DOHH2 (cell line): ENCODE measurements at regions not wholly inside any gene's neighbourhood (a gene's known extent, or its start where the extent isn't known, plus 50 kb on each side); places are given as distances from the start of the nearest gene placed in this dataset.

Experiments used
- EZH2phosphoT487 ChIP-seq: fragments of 200-600 bp; sonication (generic); IDR thresholded peaks from 2 replicates; pipeline ENCODE4 v1.6.1; 2017; ENCODE audit warnings: borderline replicate concordance, mild to moderate bottlenecking, antibody characterized with exemption, low read length, moderate library complexity, mixed read lengths
- TF ChIP-seq, protein P1 (sequence below): fragments of 200-600 bp; sonication (generic); IDR thresholded peaks from one replicate; pipeline ENCODE4 v1.5.1; 2014; ENCODE audit warnings: antibody characterized with exemption, mild to moderate bottlenecking, low read depth, low read length; ENCODE audit not compliant: poor library complexity, severe bottlenecking

DNA sequence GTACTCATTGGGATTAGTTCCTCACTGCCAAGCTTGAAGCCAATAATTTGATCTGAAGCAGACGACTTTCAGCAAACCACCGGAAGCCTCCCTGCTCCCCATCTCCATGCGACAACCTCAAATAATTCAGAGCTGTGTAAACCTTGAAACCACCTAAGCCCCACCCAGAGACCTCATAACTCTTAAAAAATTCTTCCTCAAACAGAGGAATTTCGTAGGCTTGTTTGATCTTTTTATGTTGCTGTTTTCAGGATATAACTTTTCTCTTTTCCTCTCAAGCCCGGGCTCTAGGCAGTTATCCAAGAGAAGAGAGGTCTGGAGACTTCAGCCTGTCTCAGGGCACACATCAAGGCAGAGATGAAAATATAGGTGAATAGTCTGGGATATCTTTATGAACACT, 311.6 kb downstream of the KCNRG start:
- TF ChIP-seq, protein P1, sequence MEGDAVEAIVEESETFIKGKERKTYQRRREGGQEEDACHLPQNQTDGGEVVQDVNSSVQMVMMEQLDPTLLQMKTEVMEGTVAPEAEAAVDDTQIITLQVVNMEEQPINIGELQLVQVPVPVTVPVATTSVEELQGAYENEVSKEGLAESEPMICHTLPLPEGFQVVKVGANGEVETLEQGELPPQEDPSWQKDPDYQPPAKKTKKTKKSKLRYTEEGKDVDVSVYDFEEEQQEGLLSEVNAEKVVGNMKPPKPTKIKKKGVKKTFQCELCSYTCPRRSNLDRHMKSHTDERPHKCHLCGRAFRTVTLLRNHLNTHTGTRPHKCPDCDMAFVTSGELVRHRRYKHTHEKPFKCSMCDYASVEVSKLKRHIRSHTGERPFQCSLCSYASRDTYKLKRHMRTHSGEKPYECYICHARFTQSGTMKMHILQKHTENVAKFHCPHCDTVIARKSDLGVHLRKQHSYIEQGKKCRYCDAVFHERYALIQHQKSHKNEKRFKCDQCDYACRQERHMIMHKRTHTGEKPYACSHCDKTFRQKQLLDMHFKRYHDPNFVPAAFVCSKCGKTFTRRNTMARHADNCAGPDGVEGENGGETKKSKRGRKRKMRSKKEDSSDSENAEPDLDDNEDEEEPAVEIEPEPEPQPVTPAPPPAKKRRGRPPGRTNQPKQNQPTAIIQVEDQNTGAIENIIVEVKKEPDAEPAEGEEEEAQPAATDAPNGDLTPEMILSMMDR: no peak
- TF ChIP-seq EZH2phosphoT487: no peak
